HG03575 (cell line): ENCODE measurements at regions not wholly inside any gene's neighbourhood (a gene's known extent, or its start where the extent isn't known, plus 50 kb on each side); places are given as distances from the start of the nearest gene placed in this dataset.

ENCODE experiments used
- ATAC-seq: cut with Tn5 transposase; IDR thresholded peaks from one replicate; pipeline ENCODE4 v1.9.1; 2021; ENCODE audit not compliant: unreplicated experiment, insufficient number of reproducible peaks, low FRiP score; ENCODE audit errors: extremely low read depth

DNA sequence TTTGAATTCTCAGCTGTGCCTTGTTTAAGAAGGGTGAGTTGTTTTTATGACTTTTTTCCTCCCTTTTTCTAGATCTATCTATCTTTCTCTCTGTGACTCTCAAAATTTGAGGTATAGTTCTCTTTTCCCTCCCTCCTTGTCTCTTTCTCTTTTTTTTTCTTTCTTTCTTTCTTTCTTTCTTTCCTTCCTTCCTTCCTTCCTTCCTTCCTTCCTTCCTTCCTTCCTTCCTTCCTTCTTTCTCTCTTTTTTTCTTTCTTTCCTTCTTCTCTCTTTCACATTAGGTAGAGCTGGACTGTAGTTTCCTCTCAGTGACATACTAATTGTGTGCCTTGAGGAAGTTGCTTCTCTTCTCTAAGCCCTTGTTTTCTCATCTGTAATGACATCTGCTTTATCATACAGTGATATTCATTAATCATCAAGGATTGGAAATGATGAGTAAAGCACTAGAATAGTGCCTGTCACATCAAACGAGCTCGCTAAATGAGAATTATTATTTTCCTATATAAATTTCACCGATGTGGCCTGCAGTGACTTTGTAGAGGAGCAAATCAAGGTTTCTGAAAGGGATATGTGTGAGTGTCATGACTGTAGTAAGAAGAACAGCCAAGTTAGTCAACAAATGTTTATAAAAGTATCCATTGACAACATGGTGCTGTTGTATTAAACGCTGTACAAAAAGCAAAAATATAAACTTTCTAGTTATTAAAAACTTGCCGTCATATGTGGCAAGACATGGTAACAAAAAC lies 78.9 kb upstream of the SLC38A2 start:
- no peak for ATAC-seq

- ATAC-seq: no peak
These were observed 77.7 kb upstream of the SLC38A2 start for GRCh38 chr12:46450279-46450748.

- ATAC-seq: no peak
These were observed 77.3 kb upstream of the SLC38A2 start for GRCh38 chr12:46449856-46450255.

- ATAC-seq: no peak
These were observed 76.7 kb upstream of the SLC38A2 start for GRCh38 chr12:46449316-46449715.

- no peak for ATAC-seq
These were observed 74.1 kb upstream of the SLC38A2 start for GRCh38 chr12:46446645-46447044.

DNA sequence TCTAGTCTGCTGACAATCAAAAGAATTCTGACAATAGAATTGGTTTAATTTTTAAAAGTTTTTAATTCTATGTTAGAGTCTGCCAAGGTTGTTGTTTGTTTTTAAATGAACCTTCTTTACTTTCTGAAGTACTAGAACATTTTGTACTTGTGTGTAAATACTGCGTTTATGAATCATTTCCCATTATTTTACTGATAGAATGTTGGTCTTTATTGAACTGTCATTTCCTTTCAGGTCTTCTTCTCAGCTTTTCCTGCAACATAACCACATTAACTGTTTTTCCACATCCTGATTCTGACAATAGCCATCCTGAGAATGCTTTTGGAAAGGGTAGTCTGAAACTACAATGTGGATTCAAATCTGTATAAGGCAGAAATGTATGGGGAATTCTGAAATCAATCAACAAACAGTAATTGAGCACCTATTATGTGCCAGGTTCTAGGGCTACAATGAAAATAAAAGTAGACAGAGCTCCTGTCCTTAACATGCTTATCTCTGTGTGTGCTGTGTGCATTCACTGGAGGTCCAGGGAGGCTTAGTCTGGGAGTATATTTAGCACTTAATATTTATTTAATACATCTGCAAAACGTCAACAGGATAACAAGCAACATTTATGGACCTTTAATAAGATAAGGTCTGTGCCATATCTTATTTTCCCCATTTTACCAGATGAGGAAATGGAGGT lies 73.1 kb upstream of the SLC38A2 start:
- ATAC-seq: no peak

GRCh38 chr12:46445093-46445492 lies 72.5 kb upstream of the SLC38A2 start:
- ATAC-seq: no peak

GRCh38 chr12:46443594-46444263 lies 71.2 kb upstream of the SLC38A2 start:
- no peak for ATAC-seq

DNA sequence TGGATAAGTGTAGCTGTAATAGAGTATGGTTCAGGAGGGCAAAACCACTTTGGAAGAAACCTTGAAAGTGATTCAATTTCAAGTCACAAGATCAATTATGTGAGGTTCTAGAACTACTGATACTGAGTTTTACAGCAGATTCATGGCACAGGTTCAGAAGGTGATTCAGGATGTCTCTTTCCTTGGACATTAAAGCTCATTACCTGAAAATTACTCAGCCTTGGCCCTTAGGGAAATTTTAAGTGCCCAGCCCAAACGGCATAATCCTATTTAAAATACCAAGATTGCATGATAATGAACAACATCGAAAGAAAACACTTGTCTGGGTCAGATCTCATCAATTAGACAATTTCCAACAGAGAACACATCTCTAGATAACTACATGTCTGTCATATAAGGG lies 70.2 kb upstream of the SLC38A2 start:
- ATAC-seq: no peak

- ATAC-seq: no peak
These were observed 69.7 kb upstream of the SLC38A2 start for GRCh38 chr12:46442239-46442638.

DNA sequence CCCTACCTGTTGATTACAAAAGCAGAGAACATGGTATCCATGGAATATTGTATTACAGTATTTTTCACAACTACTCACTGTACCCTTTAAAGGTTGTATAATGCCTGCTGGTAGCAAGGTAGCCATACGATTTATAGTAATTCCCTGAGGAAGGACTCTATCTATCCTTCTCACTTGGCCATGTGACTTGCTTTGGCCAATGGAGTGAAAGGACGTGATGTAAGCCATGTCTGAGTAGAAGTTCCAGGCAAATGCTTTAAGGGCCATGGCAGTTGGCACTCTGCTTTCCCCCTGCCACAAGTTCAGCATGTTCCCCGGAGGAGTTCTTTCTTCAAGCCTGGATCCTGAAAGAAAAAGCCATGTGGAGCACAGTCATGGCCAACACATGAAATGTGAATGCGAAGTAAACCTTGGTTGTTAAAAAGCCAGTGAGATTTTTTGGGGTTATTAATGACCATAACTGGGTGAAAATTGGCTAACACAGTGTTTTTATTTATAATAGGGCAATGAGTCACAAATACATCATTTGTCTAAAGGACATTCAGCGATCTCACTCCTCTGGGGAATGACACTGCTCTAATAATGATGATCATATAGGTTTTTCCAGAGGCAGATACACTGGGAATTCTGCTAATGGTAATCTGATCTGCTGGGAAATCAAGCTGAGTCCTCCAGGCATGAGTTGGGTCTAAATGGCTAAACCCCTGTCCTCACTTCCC lies 67.4 kb upstream of the SLC38A2 start:
- ATAC-seq: no peak

- ATAC-seq: no peak
These were observed 66.2 kb upstream of the SLC38A2 start for GRCh38 chr12:46438719-46439319.

- no peak for ATAC-seq
These were observed 65.7 kb upstream of the SLC38A2 start for GRCh38 chr12:46438256-46438655.

DNA sequence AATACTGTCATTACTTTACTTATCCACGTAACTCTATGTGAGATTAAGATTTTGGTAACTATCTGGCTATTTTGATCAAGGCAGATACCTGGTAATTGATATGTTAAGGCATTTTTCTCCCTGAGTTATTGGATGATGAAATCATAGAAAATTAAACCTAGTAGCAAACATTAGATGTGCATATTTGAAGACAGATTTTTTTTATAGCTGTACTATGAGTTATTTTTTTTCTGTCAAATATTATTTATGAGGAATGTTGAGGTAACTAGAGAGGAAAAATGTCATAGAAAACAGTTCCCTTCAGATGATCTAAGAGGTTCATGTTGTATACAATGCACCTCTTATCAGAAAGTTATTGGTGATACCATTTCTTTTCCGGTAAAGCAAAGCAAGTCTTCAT lies 64.9 kb upstream of the SLC38A2 start:
- no peak for ATAC-seq

- no peak for ATAC-seq
These were observed 64.2 kb upstream of the SLC38A2 start for GRCh38 chr12:46436747-46437146.

DNA sequence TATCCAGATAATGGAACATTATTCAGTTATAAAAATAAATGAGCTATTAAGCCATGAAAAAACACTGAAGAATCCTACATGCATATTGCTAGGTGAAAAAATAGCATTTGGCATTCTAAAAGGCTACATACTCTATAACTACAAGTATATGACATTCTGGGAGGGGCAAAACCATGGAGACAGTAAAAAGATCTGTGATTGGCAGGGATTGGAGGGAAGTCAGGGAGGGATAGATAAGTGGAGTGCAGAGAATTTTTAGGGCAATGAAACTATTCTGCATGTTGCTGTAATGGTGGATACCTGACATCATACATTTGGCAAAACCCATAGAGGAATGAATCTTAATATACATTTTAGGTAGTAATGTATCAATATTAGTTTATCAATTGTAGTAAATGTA lies 63.1 kb upstream of the SLC38A2 start:
- no peak for ATAC-seq

- no peak for ATAC-seq
These were observed 62.5 kb upstream of the SLC38A2 start for GRCh38 chr12:46435029-46435428.

GRCh38 chr12:46433829-46434228 lies 61.3 kb upstream of the SLC38A2 start:
- no peak for ATAC-seq

GRCh38 chr12:46432325-46432724 lies 59.8 kb upstream of the SLC38A2 start:
- ATAC-seq: no peak
